Muscle of back (tissue), 3 donors: ENCODE measurements at regions not wholly inside any gene's neighbourhood (a gene's known extent, or its start where the extent isn't known, plus 50 kb on each side); places are given as distances from the start of the nearest gene placed in this dataset.

Source experiments
- DNase-seq, 3 donors: peaks; one replicate each; pipeline versions ENCODE4 v3.0.0 to v3.0.0-alpha.2; 2013

GRCh38 chr3:146655333-146655996, 50.3 kb upstream of the PLSCR5 start:
- peak in 1 of 3 donors; percentile 6 for DNase-seq
